Vagina (tissue), 2 donors: ENCODE measurements at regions not wholly inside any gene's neighbourhood (a gene's known extent, or its start where the extent isn't known, plus 50 kb on each side); places are given as distances from the start of the nearest gene placed in this dataset.

Source experiments
- CTCF ChIP-seq, 3 experiments: fragments of 450-650 bp in 2 of 3; fragments of 200-600 bp in 1 of 3; sonication (generic) in 1 of 3; IDR thresholded peaks; one replicate each; pipeline ENCODE4 v1.5.1; 2017 to 2019; ENCODE audit warnings: antibody characterized with exemption in 3 of 3, mild to moderate bottlenecking in 2 of 3, moderate library complexity in 2 of 3
- POLR2A ChIP-seq, 2 donors: fragments of 450-650 bp; IDR thresholded peaks; one replicate each; pipeline ENCODE4 v1.6.1; 2017; ENCODE audit warnings: antibody characterized with exemption in 2 of 2, mild to moderate bottlenecking in 2 of 2, moderate library complexity in 2 of 2
- POLR2AphosphoS5 ChIP-seq, 2 donors: sonication (generic); formaldehyde crosslinking; IDR thresholded peaks; one replicate each; pipeline ENCODE4 v1.9.0; 2017; ENCODE audit warnings: antibody characterized with exemption in 2 of 2, mild to moderate bottlenecking in 2 of 2, low read depth in 1 of 2; ENCODE audit not compliant: insufficient read depth in 1 of 2

GRCh38 chr18:29879763-29880162 lies 1162.8 kb downstream of the DSC3 start:
- TF ChIP-seq CTCF (IDR thresholded peaks at IDR 0.05) (no peak), POLR2A (IDR thresholded peaks at IDR 0.05) (no peak), POLR2AphosphoS5 (IDR thresholded peaks at IDR 0.05; ENCODE audit: insufficient read depth in 1 of 2, low read depth in 1 of 2) (no peak)
